ENCODE measurements at regions not wholly inside any gene's neighbourhood (a gene's known extent, or its start where the extent isn't known, plus 50 kb on each side); places are given as distances from the start of the nearest gene placed in this dataset.
A peak's percentile ranks its signal among the peaks of the same experiment; 100 is the strongest.

GRCh38 chr13:56347014-56347413, 793.7 kb upstream of the PRR20A start:
- Histone ChIP-seq H3K4me3 (ENCODE audit: low read length in 3 of 3) (no peak overlapping the region), H3K36me3 (ENCODE audit: control insufficient read depth in 2 of 3, insufficient read depth in 3 of 3, low read length in 3 of 3) (no peaks in the 10 kb centered on the region), H3K9ac (ENCODE audit: low read length in 3 of 3) (no peak overlapping the region), H3K9me3 (ENCODE audit: control insufficient read depth in 2 of 3, insufficient read depth in 1 of 3, low read length in 3 of 3) (no peaks in the 10 kb centered on the region), H3K4me1 (ENCODE audit: control insufficient read depth in 2 of 3, insufficient read depth in 2 of 3, low read depth in 1 of 3, low read length in 3 of 3) (no peaks in the 10 kb centered on the region), H3K27me3 (ENCODE audit: control insufficient read depth, insufficient read depth, low read length) (no peaks in the 10 kb centered on the region), H3K27ac (ENCODE audit: low read depth in 2 of 2, low read length in 2 of 2) (no peak overlapping the region)
- no peak for DNase-seq
- no peak for FAIRE-seq
- TF ChIP-seq CTCF (IDR thresholded peaks at IDR 0.05; ENCODE audit: borderline replicate concordance, extremely low read depth, insufficient read depth) = no peak
- intact Hi-C loops (cut with DNase I) = no loop called here

- FAIRE-seq = no peak
- H3K27me3 ChIP-seq (ENCODE audit: control insufficient read depth, insufficient read depth, low read length) = no peaks in the 10 kb centered on the region
- intact Hi-C loops (cut with DNase I) = no loop called here
- peak overlapping the region in 1 of 2 donors; percentile 38 for H3K27ac ChIP-seq (ENCODE audit: low read depth in 2 of 2, low read length in 2 of 2)
- no peak for TF ChIP-seq CTCF (IDR thresholded peaks at IDR 0.05; ENCODE audit: borderline replicate concordance, extremely low read depth, insufficient read depth)
- DNase-seq = peak in 1 of 5 donors; percentile 4
- H3K4me1 ChIP-seq (ENCODE audit: control insufficient read depth in 2 of 3, insufficient read depth in 2 of 3, low read depth in 1 of 3, low read length in 3 of 3) = no peaks in the 10 kb centered on the region
- H3K36me3 ChIP-seq (ENCODE audit: control insufficient read depth in 2 of 3, insufficient read depth in 3 of 3, low read length in 3 of 3) = no peaks in the 10 kb centered on the region
- no peaks in the 10 kb centered on the region for H3K9me3 ChIP-seq (ENCODE audit: control insufficient read depth in 2 of 3, insufficient read depth in 1 of 3, low read length in 3 of 3)
- H3K9ac ChIP-seq (ENCODE audit: low read length in 3 of 3) = no peak overlapping the region
- H3K4me3 ChIP-seq (ENCODE audit: low read length in 3 of 3) = peak overlapping the region in 1 of 3 donors; percentile 33
These were observed 790.9 kb upstream of the PRR20A start for GRCh38 chr13:56349866-56350265.

- peak; percentile 13 for TF ChIP-seq CTCF (IDR thresholded peaks at IDR 0.05; ENCODE audit: borderline replicate concordance, extremely low read depth, insufficient read depth)
- H3K36me3 ChIP-seq (ENCODE audit: control insufficient read depth in 2 of 3, insufficient read depth in 3 of 3, low read length in 3 of 3) = no peaks in the 10 kb centered on the region
- no peak overlapping the region for H3K9ac ChIP-seq (ENCODE audit: low read length in 3 of 3)
- peak overlapping the region in 1 of 3 donors; percentile 21 for H3K4me3 ChIP-seq (ENCODE audit: low read length in 3 of 3)
- FAIRE-seq (no peak), DNase-seq (peak in 3 of 5 donors; percentile 9 to 29 (median 14))
- H3K9me3 ChIP-seq (ENCODE audit: control insufficient read depth in 2 of 3, insufficient read depth in 1 of 3, low read length in 3 of 3) = no peaks in the 10 kb centered on the region
- H3K27ac ChIP-seq (ENCODE audit: low read depth in 2 of 2, low read length in 2 of 2) = no peak overlapping the region
- intact Hi-C loops (cut with DNase I) = no loop called here
- no peaks in the 10 kb centered on the region for H3K27me3 ChIP-seq (ENCODE audit: control insufficient read depth, insufficient read depth, low read length)
- no peaks in the 10 kb centered on the region for H3K4me1 ChIP-seq (ENCODE audit: control insufficient read depth in 2 of 3, insufficient read depth in 2 of 3, low read depth in 1 of 3, low read length in 3 of 3)
These were observed 789.7 kb upstream of the PRR20A start for GRCh38 chr13:56351041-56351440.

GRCh38 chr13:56352361-56352760, 788.4 kb upstream of the PRR20A start:
- no peaks in the 10 kb centered on the region for H3K36me3 ChIP-seq (ENCODE audit: control insufficient read depth in 2 of 3, insufficient read depth in 3 of 3, low read length in 3 of 3)
- no peak overlapping the region for H3K4me3 ChIP-seq (ENCODE audit: low read length in 3 of 3)
- H3K9me3 ChIP-seq (ENCODE audit: control insufficient read depth in 2 of 3, insufficient read depth in 1 of 3, low read length in 3 of 3) = no peaks in the 10 kb centered on the region
- H3K9ac ChIP-seq (ENCODE audit: low read length in 3 of 3) = no peak overlapping the region
- intact Hi-C loops (cut with DNase I) = no loop called here
- no peaks in the 10 kb centered on the region for H3K4me1 ChIP-seq (ENCODE audit: control insufficient read depth in 2 of 3, insufficient read depth in 2 of 3, low read depth in 1 of 3, low read length in 3 of 3)
- no peaks in the 10 kb centered on the region for H3K27me3 ChIP-seq (ENCODE audit: control insufficient read depth, insufficient read depth, low read length)
- TF ChIP-seq CTCF (IDR thresholded peaks at IDR 0.05; ENCODE audit: borderline replicate concordance, extremely low read depth, insufficient read depth) = no peak
- DNase-seq = peak in 1 of 5 donors; percentile 13
- FAIRE-seq = no peak
- H3K27ac ChIP-seq (ENCODE audit: low read depth in 2 of 2, low read length in 2 of 2) = no peak overlapping the region

All from kidney (tissue), 13 donors.